ENCODE measurements at regions not wholly inside any gene's neighbourhood (a gene's known extent, or its start where the extent isn't known, plus 50 kb on each side); places are given as distances from the start of the nearest gene placed in this dataset.

- no peak for DNase-seq
Observed at GRCh38 chr15:93861956-93862741, 369.2 kb upstream of the MCTP2 start.

- peak; percentile 79 for DNase-seq
Observed at GRCh38 chr15:93861413-93861812, 369.9 kb upstream of the MCTP2 start.

- no peak for DNase-seq
Observed at GRCh38 chr15:93860701-93861100, 370.7 kb upstream of the MCTP2 start.

- DNase-seq, result peak; percentile 27
Observed at GRCh38 chr15:93859176-93859575, 372.2 kb upstream of the MCTP2 start.

GRCh38 chr15:93855181-93855826, 376.1 kb upstream of the MCTP2 start:
- no peak for DNase-seq

GRCh38 chr15:93854088-93854487, 377.3 kb upstream of the MCTP2 start:
- DNase-seq, result no peak

GRCh38 chr15:93852761-93853160, 378.6 kb upstream of the MCTP2 start:
- no peak for DNase-seq

- DNase-seq, result no peak
Observed at GRCh38 chr15:93848490-93848889, 382.9 kb upstream of the MCTP2 start.

- DNase-seq, result no peak
Observed at GRCh38 chr15:93848076-93848475, 383.3 kb upstream of the MCTP2 start.

GRCh38 chr15:93846148-93846547, 385.2 kb upstream of the MCTP2 start:
- no peak for DNase-seq

GRCh38 chr15:93837450-93837849, 393.9 kb upstream of the MCTP2 start:
- no peak for DNase-seq

GRCh38 chr15:93835344-93835743, 396.0 kb upstream of the MCTP2 start:
- DNase-seq, result no peak

GRCh38 chr15:93831641-93832040, 399.7 kb upstream of the MCTP2 start:
- no peak for DNase-seq

- DNase-seq, result no peak
Observed at GRCh38 chr15:93830221-93831080, 400.9 kb upstream of the MCTP2 start.

- DNase-seq, result peak; percentile 93
Observed at GRCh38 chr15:93829115-93829870, 402.1 kb upstream of the MCTP2 start.

- DNase-seq, result no peak
Observed at GRCh38 chr15:93826790-93827189, 404.6 kb upstream of the MCTP2 start.

GRCh38 chr15:93826293-93826692, 405.1 kb upstream of the MCTP2 start:
- peak; percentile 18 for DNase-seq

- peak; percentile 64 for DNase-seq
Observed at GRCh38 chr15:93825682-93826081, 405.7 kb upstream of the MCTP2 start.

- no peak for DNase-seq
Observed at GRCh38 chr15:93823971-93824913, 407.1 kb upstream of the MCTP2 start.

- DNase-seq, result no peak
Observed at GRCh38 chr15:93820566-93820965, 410.8 kb upstream of the MCTP2 start.

- no peak for DNase-seq
Observed at GRCh38 chr15:93819826-93820225, 411.5 kb upstream of the MCTP2 start.

- DNase-seq, result no peak
Observed at GRCh38 chr15:93816815-93817214, 414.5 kb upstream of the MCTP2 start.
